Activated CD4-positive, CD25-positive, alpha-beta regulatory T cell treated with anti-CD3 and anti-CD28 coated beads, Interleukin-2, amount 50 U/mL, for 16 hours (primary cell): ENCODE measurements at regions not wholly inside any gene's neighbourhood (a gene's known extent, or its start where the extent isn't known, plus 50 kb on each side); places are given as distances from the start of the nearest gene placed in this dataset.

ENCODE experiments used
- DNase-seq: peaks from one replicate; pipeline ENCODE4 v3.0.0-alpha.2; 2020; ENCODE audit warnings: low read depth, low spot score

- no peak for DNase-seq
Observed at GRCh38 chr11:70672991-70673653, 274.8 kb downstream of the CTTN start.

GRCh38 chr11:70674605-70675004 lies 276.3 kb downstream of the CTTN start:
- no peak for DNase-seq

GRCh38 chr11:70675697-70676374 lies 277.5 kb downstream of the CTTN start:
- no peak for DNase-seq

- DNase-seq: no peak
Observed at GRCh38 chr11:70677232-70677916, 279.0 kb downstream of the CTTN start.

GRCh38 chr11:70678931-70679900 lies 280.9 kb downstream of the CTTN start:
- no peak for DNase-seq

- DNase-seq: no peak
Observed at GRCh38 chr11:70680781-70681281, 282.5 kb downstream of the CTTN start.

- DNase-seq: no peak
Observed at GRCh38 chr11:70682056-70682455, 283.7 kb downstream of the CTTN start.

GRCh38 chr11:70682760-70683159 lies 284.4 kb downstream of the CTTN start:
- no peak for DNase-seq

GRCh38 chr11:70687716-70688115 lies 289.4 kb downstream of the CTTN start:
- no peak for DNase-seq

- DNase-seq: no peak
Observed at GRCh38 chr11:70688142-70688541, 289.8 kb downstream of the CTTN start.

- no peak for DNase-seq
Observed at GRCh38 chr11:70689764-70690163, 291.4 kb downstream of the CTTN start.

GRCh38 chr11:70692131-70692530 lies 293.8 kb downstream of the CTTN start:
- no peak for DNase-seq

GRCh38 chr11:70694371-70694770 lies 296.0 kb downstream of the CTTN start:
- no peak for DNase-seq

GRCh38 chr11:70695086-70695960 lies 297.0 kb downstream of the CTTN start:
- no peak for DNase-seq

- DNase-seq: no peak
Observed at GRCh38 chr11:70696076-70696475, 297.7 kb downstream of the CTTN start.

GRCh38 chr11:70696564-70696963 lies 298.2 kb downstream of the CTTN start:
- no peak for DNase-seq

GRCh38 chr11:70697701-70698100 lies 299.4 kb downstream of the CTTN start:
- no peak for DNase-seq

- no peak for DNase-seq
Observed at GRCh38 chr11:70698871-70699270, 300.5 kb downstream of the CTTN start.

- no peak for DNase-seq
Observed at GRCh38 chr11:70699294-70700221, 301.2 kb downstream of the CTTN start.
